Uterus (tissue), 2 donors: ENCODE measurements at regions not wholly inside any gene's neighbourhood (a gene's known extent, or its start where the extent isn't known, plus 50 kb on each side); places are given as distances from the start of the nearest gene placed in this dataset.

Experiments used
- POLR2A ChIP-seq, 2 donors: fragments of 450-650 bp; IDR thresholded peaks; one replicate each; pipeline ENCODE4 v1.6.1; 2016; ENCODE audit warnings: antibody characterized with exemption in 2 of 2, mild to moderate bottlenecking in 1 of 2, moderate library complexity in 1 of 2
- TF ChIP-seq, protein P1 (sequence below), 4 experiments: fragments of 200-600 bp in 2 of 4; fragments of 450-650 bp in 2 of 4; sonication (generic) in 2 of 4; IDR thresholded peaks; one replicate each; pipeline ENCODE4 v1.5.1; 2016 to 2019; ENCODE audit warnings: antibody characterized with exemption in 4 of 4, mild to moderate bottlenecking in 2 of 4, moderate library complexity in 1 of 4

DNA sequence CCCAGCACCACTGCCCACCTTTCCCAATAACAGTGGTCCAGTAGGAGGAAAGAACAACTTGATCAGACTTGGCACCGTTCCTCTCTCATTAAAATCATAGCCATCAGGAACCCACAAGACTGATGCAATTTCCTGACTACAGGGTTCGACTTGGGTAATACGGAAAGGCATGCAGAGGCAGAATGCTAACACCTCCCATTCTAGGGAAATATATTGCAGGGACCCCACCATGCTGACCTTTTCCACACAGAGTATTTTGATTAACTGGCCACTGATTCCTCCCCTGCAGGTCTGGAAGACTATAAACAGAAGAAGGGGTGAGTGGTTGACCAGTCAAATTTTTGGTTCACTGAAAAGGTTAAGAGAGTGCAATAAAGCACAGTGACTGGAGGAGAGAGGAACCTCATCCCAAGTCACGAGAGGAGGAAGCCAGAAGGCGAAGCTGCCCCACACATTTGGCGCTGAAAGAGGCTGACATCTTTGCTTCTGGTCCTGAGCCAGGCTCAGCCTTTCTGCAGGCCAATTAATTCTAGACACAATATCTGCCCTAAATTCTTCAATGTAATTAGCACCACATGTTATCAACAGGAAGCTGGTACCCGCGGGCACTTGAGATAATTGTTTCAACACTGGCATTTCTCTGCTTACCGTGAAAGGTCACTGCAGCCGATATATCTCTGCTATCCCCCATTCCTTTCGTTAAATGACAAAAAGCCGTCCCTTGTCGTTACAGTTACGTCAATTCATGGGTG is 64.7 kb upstream of the SPOCK1 start:
- TF ChIP-seq, protein P1, sequence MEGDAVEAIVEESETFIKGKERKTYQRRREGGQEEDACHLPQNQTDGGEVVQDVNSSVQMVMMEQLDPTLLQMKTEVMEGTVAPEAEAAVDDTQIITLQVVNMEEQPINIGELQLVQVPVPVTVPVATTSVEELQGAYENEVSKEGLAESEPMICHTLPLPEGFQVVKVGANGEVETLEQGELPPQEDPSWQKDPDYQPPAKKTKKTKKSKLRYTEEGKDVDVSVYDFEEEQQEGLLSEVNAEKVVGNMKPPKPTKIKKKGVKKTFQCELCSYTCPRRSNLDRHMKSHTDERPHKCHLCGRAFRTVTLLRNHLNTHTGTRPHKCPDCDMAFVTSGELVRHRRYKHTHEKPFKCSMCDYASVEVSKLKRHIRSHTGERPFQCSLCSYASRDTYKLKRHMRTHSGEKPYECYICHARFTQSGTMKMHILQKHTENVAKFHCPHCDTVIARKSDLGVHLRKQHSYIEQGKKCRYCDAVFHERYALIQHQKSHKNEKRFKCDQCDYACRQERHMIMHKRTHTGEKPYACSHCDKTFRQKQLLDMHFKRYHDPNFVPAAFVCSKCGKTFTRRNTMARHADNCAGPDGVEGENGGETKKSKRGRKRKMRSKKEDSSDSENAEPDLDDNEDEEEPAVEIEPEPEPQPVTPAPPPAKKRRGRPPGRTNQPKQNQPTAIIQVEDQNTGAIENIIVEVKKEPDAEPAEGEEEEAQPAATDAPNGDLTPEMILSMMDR (IDR thresholded peaks at IDR 0.05) = no peak
- TF ChIP-seq POLR2A (IDR thresholded peaks at IDR 0.05) = no peak
